Cerebellar cortex (tissue), 1 donor: ENCODE measurements at regions not wholly inside any gene's neighbourhood (a gene's known extent, or its start where the extent isn't known, plus 50 kb on each side); places are given as distances from the start of the nearest gene placed in this dataset.

Experiments
- DNase-seq: peaks from one replicate; pipeline ENCODE4 v3.0.0-alpha.2; 2015; ENCODE audit warnings: low spot score

DNA sequence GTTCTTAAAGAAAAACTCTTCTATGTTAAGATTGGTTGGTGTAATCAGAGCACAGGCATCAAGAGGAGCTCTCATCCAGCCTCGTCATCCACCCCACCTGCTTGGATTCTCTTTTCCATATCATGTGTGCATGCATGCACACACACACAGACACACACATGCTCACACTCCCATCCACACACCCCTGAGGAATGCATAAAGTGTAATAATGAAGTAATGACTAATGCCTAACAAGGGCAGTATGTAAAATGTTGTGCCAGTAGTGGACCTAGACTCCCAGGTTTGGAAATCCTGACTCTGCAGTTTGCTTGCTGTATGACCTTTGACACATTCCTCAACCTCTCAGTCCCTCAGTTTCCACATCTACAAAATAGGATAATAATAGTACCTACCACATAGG is 280.0 kb upstream of the ANKRD55 start:
- DNase-seq = no peak

DNA sequence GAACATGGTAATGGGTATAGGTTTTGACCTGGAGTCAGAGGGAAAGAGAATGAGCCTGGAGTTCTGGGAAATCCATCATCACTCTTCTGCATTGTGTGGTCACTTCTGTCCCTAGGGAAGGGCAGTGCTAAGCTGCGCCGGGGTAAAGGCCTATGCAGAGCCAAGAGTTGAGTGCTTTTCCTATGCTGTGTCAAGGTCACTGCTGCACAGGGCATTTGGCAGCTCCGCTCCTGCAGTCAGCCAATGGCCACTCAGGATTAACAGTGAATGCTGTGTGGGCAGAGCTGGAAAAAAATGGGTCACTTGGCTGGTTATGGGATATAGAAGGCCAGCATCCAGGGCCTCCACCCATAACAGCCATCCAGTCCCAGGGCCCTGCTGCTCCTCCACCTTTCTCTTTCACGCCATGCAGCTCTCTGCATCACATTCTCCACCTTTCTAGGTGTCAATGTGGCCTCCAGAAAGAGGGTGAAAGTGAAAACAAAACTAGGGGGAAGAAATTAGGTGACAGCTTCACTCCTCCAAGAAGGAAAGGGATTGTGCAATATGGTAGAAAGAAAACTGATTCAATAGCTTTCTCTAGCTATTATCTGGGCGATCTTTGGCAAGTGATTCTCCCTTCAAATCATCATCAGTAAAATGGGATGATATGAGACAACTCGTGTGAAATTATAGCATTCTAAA is 279.3 kb upstream of the ANKRD55 start:
- DNase-seq = peak; percentile 69

DNA sequence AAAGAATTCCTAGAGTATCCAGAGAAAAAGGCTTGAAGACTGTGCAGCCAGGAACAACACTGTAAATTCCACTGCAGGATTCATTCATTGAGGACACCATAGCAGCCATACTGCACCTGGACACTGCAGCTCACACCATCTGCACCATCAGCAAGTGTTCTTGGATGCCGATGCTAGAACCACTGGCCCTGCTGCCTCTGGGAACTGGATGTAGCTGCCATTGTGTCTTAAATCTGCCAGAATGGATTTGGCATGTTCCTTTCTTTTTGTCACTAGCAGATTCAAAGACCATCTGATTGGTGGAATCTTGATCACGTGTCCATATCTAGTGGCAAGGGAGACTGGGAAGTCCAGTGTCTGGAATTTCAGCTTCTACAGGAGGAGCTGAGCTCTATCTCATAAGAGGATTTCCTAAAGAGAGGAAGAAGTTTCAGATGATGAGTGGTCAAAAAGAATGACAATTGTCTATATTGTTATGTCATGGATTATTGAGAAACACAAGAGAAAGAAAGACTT is 278.3 kb upstream of the ANKRD55 start:
- no peak for DNase-seq

DNA sequence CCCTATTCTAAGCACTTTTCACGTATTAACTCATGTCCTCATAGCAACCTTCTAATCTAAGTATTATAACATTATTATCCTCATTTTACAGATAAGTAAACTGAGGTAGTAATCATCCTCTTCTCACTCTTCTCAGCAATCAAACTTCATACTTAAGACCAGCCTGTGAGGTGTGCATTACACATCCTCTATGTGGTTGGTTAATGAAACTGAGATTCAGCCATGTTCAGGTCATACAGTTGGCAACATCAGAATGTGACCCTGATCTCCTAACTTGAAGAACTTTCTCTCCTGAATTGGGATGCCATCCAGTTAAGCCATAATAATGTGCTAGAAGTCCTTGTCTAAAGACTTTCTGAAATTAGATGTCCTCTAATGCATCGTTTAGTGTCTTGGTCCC is 275.1 kb upstream of the ANKRD55 start:
- no peak for DNase-seq

DNA sequence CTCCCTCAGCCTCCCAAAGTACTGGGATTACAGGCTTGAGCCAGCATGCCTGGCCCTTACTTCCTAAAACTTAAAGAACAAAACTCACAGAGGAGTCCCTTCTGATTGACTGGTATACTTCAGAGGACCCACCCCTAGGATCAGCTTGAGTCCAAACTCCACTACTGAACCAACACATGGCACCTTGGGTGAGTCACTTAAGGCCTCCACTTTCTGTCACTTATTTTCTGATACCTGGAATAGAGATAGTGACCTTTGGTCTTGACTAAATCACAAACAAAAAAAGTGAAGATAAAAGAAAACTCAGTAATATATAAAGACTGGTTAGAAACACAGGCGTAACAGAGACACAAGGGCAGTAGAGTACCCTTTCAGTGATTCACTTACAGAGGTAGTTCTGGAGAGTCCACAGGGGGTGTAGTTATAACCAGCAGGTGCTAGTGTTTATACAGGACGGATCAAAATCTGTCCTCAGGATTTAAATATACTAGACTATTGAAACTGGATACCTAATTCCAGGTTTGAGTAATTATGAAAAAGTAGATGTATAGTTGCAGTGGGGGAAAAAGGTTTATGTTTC is 274.3 kb upstream of the ANKRD55 start:
- DNase-seq = no peak

DNA sequence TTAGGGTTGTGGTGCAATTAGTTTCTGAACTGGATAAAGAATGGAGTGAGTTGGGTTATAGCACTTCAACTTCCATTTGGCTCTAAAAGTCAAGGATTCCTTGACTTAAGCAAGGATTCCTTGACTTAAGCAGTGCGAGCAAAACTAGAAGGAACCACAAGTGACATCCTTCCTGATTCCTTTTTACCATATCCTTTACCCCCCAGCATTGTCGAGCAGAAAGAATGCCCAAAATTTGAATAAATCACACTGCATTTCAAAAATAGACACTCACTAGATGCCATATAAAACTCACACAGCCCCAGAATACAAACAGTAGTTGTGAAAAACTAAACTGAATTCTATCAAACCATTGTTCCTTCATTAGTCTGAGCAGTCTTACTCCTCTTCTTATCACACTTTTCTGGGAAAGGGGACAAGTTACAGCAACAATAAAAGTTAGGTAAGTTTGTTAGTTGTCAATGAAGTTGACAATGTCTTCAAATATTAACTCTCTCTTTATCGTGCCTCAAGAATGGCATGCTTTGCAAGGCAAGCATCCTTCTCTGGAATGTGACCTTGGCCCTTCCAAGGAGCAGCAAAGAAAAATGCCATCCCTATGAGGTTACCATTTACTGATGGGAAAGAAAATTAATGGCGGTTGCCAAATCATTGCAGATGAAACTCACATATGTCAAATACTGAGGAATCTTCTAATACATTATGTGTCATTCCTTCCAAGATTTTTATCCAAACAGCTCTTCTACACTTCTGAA is 273.3 kb upstream of the ANKRD55 start:
- DNase-seq = no peak

DNA sequence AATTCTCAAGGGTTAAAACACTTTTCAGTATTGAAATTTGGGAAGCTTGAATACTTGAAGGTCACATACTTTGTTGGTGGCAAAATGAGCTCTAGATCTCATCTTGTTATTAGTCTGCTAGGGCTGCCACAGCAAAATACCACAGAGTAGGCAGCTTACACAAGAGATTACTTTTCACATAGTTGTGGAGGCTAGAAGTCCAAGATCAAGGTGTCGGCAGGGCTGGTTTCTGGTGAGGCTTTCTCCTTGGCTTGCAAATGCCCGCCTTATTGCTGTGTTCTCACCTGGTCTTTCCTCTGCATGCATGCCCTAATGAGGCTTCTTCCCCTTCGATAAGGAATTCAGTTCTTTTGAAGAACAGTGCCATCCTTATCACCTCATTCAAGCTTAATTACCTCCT is 270.8 kb upstream of the ANKRD55 start:
- no peak for DNase-seq

DNA sequence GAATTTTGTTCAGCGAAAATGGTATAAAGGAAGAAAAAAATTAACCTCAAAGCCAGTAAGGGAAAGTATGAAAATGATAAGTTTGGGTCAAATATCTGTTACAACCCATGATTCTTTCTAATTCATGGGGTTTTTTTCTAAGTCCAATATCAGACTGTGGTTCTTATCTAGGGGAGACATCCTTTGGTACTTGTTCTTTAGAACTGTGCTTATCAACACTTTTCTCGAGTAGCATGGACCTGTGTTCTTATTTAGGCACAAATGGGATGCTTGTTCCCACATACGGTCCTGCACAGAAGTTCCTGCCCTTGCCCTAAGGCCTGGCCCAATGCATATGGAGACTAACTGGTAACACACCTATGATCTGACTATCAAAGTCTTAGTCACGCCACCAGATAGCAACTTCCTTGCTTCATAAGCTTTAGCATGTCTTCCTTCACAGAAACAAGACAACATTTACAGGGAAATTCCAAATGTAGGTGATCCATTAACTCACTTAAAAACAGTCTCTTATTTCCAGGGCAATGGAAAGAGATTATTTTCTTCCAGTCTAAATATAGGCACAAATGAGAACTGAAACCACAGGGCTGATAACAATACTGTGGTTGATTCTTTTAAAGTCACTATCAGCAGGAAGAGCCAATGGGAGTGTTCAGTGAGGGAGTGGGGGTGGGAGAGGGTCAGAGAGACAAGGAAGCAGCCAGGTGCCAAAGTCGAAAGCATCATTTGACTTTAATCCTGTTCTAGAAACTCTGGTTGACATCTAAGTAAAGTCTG is 268.8 kb upstream of the ANKRD55 start:
- no peak for DNase-seq

DNA sequence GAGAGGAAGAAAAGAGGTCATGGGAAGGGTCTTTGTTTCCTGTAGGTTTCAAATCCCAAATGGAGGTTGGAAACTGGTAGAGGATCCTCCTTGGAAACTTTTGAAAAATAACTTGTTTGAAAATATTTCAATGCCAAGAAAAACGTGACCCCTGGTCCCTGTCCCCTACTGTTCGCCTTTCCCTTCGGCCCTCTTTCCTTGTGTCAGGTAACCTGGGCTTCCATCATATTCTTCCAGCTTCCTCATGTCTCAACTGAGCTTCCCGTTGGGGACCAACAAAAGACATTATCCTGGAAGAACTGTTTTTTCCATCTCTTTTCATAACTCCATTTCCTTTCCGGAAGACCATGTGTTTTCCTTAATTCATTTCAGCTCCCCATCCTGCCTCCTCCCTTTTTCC is 266.8 kb upstream of the ANKRD55 start:
- no peak for DNase-seq

DNA sequence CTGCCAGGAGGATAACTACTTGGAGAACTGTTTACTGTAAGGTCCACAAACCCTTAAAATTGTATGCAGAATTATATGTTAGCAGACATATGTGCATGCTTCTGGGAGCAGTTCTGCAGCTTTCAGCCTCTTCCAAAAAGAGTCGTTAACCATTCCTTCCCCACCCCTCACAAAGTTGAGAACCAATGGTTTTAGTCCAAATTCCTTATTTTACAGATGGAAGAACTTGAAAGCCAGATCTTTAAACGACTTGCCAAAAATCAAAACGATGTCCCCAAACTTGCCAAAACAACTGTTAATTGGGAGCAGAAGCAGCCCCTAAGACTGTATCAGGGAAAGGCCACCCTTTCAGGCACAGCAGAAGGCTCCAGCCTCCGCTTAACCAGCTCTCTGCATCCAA is 266.4 kb upstream of the ANKRD55 start:
- no peak for DNase-seq

DNA sequence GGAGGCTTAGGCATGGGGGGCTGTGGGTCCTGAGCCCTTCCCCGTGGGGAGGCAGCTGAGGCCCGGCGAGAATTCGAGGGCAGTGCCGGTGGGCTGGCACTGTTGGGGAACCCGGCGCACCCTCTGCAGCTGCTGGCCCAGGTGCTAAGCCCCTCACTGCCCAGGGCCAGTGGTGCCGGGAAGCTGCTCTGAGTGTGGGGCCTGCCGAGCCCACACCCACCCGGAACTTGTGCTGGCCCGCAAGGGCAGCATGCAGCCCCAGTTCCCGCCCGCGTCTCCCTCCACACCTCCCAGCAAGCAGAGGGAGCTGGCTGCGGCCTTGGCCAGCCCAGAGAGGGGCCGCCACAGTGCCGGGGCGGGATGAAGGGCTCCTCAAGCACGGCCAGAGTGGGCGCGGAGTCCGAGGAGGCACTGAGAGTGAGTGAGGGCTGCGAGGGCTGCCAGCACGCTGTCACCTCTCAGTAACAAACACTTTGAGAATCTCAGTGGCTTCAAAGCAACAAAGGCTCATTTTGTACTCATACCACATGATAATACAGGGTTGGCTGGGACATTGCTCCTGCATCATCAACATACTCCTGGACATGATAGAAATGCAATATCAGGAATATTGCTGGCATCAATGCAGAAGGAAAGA is 265.7 kb upstream of the ANKRD55 start:
- no peak for DNase-seq

DNA sequence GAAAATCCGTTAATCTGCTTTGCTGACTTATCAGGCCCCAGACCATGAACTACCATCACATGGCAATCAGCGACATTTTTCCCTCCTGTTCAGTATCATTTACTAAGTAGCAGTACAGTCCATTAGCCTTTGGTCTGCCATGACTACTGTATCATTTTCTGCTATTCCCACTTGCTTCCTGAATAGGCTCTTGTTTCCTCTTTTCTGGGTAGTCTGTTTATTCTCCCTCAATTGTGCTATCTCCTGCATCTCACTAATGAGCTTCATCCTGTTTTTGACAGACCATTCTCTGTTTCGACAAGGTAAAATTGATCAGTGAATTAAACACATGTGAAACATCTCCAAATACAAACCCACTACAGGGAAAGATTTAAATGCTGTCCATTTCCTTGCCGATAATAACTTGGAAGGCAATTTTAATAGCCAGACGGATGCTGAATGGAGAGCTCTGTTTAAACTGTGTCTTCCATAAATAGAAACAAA is 263.5 kb upstream of the ANKRD55 start:
- DNase-seq = no peak

DNA sequence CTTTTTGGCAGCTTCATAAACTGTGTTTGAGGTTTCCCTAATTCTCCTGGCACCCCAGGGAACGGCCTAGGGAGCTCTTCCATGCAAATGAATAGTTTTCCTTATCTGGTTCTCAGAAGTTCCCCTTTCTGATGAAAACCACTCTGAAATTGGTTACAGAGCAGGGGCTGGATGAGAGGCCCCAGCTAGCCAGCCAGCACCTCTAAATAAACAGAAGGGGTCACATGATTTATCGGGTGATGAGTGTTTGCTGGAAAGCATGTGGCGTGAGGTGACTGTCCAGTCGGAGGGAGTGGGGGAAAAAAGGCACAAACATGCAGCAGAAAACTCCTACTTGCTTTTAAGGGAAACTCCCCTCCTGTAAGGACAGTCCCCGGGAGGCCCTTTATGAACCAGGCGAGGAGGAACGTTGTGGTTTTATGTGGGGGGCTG is 261.2 kb upstream of the ANKRD55 start:
- no peak for DNase-seq

DNA sequence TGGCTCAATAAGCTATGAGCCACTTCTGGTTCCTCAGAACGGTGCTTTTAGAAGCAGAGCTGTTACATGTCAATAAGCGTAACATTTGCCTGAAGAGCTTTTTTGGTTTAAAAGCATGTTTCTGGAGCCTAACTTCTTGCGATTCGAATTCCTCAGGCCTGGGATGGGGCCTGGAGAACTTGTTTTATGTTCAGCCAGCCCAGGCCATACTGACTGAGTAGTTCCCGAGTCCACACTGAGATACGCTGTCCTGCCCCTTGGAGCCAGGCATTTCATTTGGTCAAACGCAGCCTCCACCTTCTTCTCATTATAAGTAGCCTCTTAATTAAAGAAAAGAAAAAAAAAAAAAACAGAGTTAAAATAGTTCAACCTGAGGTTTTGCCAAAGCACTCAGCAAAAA is 260.6 kb upstream of the ANKRD55 start:
- DNase-seq = no peak

DNA sequence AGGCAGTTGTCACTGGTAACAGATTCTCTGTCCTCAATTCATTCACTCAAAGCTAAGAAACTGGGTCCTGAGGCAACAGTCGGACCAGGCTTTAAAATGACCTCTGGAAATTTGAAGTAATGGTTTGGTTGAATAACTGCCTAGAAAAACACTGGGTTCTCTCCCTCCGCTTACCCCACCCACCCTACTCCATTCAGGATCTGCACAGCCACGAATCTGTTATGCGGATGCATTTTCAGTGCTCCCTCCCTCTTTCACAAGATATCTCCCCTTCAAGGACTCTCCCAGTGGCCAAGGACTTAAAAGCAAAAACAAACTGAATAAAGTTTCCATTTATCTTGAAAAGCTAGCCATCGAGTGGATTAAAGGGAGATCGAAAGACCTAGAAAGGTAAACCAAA is 260.2 kb upstream of the ANKRD55 start:
- no peak for DNase-seq

DNA sequence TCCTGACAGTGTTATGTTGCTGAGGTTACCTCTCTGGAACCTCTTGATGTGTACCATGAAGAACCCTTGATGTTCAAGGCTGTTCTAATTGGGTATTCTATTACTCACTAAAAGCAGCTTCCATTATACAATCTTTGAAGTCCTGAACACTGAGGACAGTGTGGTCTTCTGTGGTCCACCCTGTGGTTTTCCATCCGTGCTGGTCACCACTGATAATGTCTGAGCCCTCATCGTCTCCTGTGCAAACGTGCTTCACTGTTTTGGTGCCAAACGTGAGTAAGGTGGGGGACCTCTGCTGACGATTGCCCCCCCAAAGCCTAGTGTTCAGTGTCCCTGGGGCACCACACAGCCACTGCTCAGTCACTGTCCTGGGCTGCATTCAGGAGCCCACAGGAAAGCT is 259.7 kb upstream of the ANKRD55 start:
- no peak for DNase-seq

DNA sequence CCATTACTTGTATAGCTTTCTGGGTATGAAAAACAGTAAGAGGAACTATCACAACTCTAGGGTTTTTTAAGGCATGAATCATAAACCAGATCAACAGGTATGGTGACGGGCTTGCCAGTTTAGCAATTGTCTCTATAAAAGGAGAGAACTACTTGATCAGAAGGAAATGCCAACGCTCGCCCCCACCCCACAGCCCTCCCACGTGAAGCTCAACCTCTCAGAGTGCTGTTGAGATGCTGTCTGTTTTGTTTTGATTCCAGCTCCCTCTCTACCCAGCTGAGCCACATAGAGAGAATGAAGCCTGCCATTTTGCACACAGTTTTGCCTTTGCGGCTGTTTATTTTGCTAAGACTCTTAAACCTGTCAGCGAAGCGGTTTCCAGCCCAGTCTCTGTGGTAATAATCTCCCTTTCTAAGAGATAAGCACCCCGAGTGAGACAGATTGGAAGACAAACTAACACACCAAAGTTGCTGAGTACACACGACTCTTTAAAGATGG is 257.9 kb upstream of the ANKRD55 start:
- DNase-seq = no peak

DNA sequence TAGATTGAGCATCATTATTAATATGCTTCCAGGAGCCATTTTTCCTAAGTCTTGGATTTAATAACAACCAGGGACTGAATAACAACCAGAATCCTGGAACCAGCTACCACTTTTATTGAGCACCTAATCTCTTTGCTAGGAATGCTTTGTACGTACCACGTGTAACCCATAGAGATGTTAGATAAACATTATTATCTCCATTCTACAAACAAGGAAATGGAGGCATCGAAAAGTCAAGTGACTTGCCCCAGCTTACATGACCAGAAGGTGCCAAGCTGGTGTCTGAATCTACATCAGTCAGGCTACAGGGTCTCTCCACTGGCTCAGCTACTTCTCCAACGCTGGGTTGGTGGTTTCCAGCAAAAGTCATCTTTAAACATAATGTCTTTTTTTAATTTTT is 256.1 kb upstream of the ANKRD55 start:
- no peak for DNase-seq

DNA sequence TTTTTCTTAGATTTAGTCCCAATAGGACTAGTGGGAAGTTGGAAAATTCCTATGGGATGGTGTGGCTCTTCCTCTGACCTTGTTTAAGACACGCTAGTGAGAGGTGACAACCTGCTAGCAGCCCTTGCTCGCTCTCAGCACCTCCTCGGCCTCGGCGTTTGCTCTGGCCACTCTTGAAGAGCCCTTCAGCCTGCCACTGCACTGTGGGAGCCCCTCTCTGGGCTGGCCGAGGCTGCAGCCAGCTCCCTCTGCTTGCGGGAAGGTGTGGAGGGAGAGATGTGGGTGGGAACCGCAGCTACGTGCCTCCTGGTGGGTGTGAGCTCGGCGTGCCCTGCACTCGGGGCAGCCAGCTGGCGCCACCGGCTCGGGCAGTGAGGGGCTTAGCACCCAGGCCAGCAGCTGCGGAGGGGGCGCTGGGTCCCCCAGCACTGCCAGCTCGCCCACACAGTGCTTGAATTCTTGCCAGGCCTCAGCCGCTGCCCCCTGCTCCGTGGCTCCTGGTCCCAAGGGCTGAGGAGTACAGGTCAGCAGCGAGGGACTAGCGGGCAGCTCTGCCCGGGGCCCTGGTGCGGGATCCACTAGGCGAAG is 254.5 kb upstream of the ANKRD55 start:
- DNase-seq = no peak

DNA sequence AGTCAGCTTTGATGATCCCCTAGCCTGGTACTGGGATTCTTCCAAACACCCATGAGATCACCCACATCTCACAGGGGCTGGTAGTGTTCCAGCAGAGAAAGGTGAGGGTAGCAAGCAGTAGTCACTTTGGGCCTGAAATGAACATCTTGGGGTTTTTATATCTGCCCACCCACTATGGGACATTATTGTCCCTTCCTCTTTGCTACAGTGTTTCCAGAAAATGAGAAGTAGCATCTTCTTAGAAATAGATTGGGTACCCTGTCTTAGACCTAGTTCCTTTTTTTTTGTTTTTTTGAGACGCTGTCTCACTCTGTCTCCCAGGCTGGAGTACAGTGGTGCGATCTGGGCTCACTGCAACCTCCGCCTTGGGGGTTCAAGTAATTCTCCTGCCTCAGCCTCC is 249.2 kb upstream of the ANKRD55 start:
- DNase-seq = no peak
